ENCODE measurements at regions not wholly inside any gene's neighbourhood (a gene's known extent, or its start where the extent isn't known, plus 50 kb on each side); places are given as distances from the start of the nearest gene placed in this dataset.

DNA sequence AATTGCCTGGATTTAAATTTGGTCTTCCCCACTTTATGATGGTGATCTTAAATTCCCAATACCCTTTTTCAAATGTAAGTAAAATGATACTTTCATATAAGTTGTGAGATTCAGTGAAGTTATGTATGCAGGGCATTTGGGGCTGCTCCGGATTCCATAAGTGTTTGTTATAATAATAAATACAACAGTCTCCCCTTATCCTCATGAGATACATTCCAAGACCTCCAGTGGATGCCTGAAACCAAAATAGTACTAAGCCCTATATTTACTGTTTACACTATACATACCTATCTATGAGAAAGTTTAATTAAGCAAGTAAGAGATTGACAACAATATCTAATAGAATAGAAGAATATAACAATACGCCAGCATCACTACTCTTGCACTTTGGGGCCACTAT lies 2237.8 kb downstream of the PCDH9 start (continued):
- TF ChIP-seq, protein P1, sequence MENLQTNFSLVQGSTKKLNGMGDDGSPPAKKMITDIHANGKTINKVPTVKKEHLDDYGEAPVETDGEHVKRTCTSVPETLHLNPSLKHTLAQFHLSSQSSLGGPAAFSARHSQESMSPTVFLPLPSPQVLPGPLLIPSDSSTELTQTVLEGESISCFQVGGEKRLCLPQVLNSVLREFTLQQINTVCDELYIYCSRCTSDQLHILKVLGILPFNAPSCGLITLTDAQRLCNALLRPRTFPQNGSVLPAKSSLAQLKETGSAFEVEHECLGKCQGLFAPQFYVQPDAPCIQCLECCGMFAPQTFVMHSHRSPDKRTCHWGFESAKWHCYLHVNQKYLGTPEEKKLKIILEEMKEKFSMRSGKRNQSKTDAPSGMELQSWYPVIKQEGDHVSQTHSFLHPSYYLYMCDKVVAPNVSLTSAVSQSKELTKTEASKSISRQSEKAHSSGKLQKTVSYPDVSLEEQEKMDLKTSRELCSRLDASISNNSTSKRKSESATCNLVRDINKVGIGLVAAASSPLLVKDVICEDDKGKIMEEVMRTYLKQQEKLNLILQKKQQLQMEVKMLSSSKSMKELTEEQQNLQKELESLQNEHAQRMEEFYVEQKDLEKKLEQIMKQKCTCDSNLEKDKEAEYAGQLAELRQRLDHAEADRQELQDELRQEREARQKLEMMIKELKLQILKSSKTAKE (IDR thresholded peaks at IDR 0.05; ENCODE audit: low read depth, poor library complexity, severe bottlenecking), result no peak
- TF ChIP-seq MXI1 (IDR thresholded peaks at IDR 0.05; ENCODE audit: low read depth, low read length) (no peak), RAD21 (IDR thresholded peaks at IDR 0.05; ENCODE audit: insufficient read depth, low read depth, low read length) (no peak), SMARCA5 (IDR thresholded peaks at IDR 0.05) (no peak), SREBF2 (IDR thresholded peaks at IDR 0.05; ENCODE audit: low read length) (no peak), FOS (IDR thresholded peaks at IDR 0.05; ENCODE audit: borderline replicate concordance, extremely low read depth, insufficient read length) (no peak), IRF4 (IDR thresholded peaks at IDR 0.05; ENCODE audit: low read depth, low read length) (no peak), TBL1XR1 (IDR thresholded peaks at IDR 0.05; ENCODE audit: low read depth, low read length) (no peak), ZSCAN29 (IDR thresholded peaks at IDR 0.05) (no peak), RBBP5 (conservative IDR thresholded peaks at IDR 0.05) (no peak), TCF12 (IDR thresholded peaks at IDR 0.05; ENCODE audit: low read depth, low read length) (no peak), SREBF1 (IDR thresholded peaks at IDR 0.05; ENCODE audit: low read length) (no peak)
- TF ChIP-seq, protein P2, sequence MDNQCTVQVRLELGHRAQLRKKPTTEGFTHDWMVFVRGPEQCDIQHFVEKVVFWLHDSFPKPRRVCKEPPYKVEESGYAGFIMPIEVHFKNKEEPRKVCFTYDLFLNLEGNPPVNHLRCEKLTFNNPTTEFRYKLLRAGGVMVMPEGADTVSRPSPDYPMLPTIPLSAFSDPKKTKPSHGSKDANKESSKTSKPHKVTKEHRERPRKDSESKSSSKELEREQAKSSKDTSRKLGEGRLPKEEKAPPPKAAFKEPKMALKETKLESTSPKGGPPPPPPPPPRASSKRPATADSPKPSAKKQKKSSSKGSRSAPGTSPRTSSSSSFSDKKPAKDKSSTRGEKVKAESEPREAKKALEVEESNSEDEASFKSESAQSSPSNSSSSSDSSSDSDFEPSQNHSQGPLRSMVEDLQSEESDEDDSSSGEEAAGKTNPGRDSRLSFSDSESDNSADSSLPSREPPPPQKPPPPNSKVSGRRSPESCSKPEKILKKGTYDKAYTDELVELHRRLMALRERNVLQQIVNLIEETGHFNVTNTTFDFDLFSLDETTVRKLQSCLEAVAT (IDR thresholded peaks at IDR 0.05), result no peak
